Mucosa of descending colon (tissue), 3 donors: ENCODE measurements at regions not wholly inside any gene's neighbourhood (a gene's known extent, or its start where the extent isn't known, plus 50 kb on each side); places are given as distances from the start of the nearest gene placed in this dataset.

ENCODE experiments used
- ATAC-seq: fragments of 200-7000 bp; cut with Tn5 transposase; one replicate; pipeline ENCODE4 v1.9.1; 2020; ENCODE audit warnings: mild to moderate bottlenecking, moderate library complexity
- DNase-seq, 3 donors: peaks; one replicate each; pipeline ENCODE4 v3.0.0-alpha.2; 2020
- H3K36me3 ChIP-seq: fragments of 200-600 bp; one replicate; pipeline ENCODE4 v1.8.0; 2021; ENCODE audit warnings: low read depth, mild to moderate bottlenecking
- H3K4me1 ChIP-seq: fragments of 200-600 bp; one replicate; pipeline ENCODE4 v1.8.0; 2021; ENCODE audit warnings: low read depth, mild to moderate bottlenecking
- H3K4me3 ChIP-seq: fragments of 200-600 bp; one replicate; pipeline ENCODE4 v1.8.0; 2021; ENCODE audit warnings: mild to moderate bottlenecking
- H3K9me3 ChIP-seq: fragments of 200-600 bp; one replicate; pipeline ENCODE4 v1.8.0; 2021; ENCODE audit warnings: mild to moderate bottlenecking
- intact Hi-C, 2 donors: fragments of 100-400 bp; cut with DNase I in 1 of 2; cut with micrococcal nuclease in 1 of 2; formaldehyde crosslinking; loops; one replicate each; pipeline versions ENCODE4 v1.11.0 to v1.11.1; 2022; cut with DNase I, micrococcal nuclease
- TF ChIP-seq, protein P1 (sequence below): fragments of 200-600 bp; IDR thresholded peaks from one replicate; pipeline ENCODE4 v1.8.0; 2022; ENCODE audit warnings: antibody characterized with exemption, mild to moderate bottlenecking
- donor health status: DM: no; HTN: no; CAD: no; lungs with moderate emphysema.
- donor health status: DM: no; HTN: no; CAD: no.
- donor health status: DM: no; HTN: yes; CAD: no.

DNA sequence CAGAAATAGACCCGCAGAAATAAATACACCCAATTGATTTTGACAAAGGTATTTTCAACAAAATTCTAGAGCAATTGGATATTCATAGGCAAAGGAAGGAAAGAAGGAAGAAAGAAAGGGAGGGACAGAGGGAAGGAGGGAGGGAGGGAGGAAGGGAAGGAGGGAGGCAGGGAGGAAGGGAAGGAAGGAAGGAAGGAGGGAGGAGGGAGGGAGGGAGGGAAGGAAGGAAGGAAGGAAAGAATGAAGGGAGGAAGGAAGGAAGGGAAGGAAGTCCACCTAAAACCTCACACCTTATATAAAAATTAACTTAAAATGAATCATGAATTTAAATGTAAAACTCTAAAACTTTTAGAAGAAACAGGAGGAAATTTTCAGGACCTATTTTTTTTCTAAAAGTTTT is 94.2 kb upstream of the USP47 start:
- H3K9me3 ChIP-seq, result no peaks in the 10 kb centered on the region
- H3K4me3 ChIP-seq, result no peak overlapping the region
- TF ChIP-seq, protein P1, sequence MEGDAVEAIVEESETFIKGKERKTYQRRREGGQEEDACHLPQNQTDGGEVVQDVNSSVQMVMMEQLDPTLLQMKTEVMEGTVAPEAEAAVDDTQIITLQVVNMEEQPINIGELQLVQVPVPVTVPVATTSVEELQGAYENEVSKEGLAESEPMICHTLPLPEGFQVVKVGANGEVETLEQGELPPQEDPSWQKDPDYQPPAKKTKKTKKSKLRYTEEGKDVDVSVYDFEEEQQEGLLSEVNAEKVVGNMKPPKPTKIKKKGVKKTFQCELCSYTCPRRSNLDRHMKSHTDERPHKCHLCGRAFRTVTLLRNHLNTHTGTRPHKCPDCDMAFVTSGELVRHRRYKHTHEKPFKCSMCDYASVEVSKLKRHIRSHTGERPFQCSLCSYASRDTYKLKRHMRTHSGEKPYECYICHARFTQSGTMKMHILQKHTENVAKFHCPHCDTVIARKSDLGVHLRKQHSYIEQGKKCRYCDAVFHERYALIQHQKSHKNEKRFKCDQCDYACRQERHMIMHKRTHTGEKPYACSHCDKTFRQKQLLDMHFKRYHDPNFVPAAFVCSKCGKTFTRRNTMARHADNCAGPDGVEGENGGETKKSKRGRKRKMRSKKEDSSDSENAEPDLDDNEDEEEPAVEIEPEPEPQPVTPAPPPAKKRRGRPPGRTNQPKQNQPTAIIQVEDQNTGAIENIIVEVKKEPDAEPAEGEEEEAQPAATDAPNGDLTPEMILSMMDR, result no peak
- DNase-seq (no peak), ATAC-seq (no peak)
- intact Hi-C loops, result no loop called here
- no peaks in the 10 kb centered on the region for H3K4me1 ChIP-seq
- no peaks in the 10 kb centered on the region for H3K36me3 ChIP-seq

DNA sequence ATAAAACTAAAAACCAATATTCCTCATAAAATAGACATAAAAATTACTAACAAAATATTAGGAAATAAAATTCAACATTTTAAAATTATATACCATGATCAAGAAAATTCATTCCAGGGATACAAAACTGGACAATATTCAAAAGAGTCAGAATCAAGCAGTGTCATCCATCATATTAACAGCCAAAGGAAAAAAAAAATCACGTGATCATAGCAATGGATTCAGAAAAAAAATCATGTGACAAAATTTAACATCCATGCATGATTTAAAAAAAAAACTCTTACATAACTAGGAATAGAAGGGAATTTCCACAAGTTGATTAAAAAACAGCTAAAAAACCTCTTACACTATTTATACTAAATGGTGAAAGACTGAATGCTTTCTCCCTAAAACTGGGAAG is 95.3 kb upstream of the USP47 start:
- TF ChIP-seq, protein P1, result no peak
- Histone ChIP-seq H3K4me3 (no peak overlapping the region), H3K36me3 (no peaks in the 10 kb centered on the region), H3K9me3 (no peaks in the 10 kb centered on the region), H3K4me1 (no peaks in the 10 kb centered on the region)
- intact Hi-C loops, result no loop called here
- DNase-seq (no peak), ATAC-seq (no peak)

DNA sequence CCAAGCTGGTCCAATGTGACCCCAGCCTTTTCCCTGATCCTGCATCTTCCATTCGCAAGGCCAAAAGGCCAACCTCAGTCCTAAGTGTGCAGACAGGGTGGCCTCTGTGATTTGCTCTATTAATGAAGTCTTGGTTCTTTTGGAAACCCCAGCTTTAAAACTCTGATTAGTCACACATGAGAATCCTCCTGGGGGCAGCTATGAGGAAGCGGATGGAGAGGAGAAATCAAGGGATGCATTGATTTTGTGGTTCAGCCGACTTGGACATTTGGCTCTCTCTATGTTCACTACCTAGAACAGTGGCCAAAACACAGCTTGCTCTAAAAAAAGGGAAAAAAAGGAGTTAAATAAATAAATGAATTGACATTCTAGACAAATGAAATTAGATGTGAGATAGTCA is 98.6 kb upstream of the USP47 start:
- TF ChIP-seq, protein P1, result no peak
- intact Hi-C loops, result no loop called here
- Histone ChIP-seq H3K9me3 (no peaks in the 10 kb centered on the region), H3K4me1 (no peaks in the 10 kb centered on the region), H3K4me3 (no peak overlapping the region), H3K36me3 (no peaks in the 10 kb centered on the region)
- no peak for DNase-seq
- no peak for ATAC-seq

DNA sequence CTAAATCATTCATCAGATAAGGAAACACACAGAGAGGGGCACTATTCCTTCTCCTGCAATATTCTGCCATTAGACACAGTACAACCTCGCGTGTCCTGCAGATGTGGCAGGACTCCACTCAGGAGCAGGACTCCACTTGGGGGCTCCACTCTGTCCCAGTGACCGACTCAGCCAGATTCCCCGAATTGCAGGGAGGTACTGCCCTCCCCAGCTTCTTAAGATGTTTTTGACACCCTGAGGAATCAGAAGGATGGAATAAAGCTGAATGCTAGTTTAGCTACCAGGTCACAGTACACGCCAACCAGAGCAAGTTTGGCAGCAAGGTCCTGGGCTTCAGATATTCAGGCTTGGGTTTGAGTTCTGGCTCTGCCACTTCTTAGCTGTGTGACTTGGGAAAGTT is 99.3 kb upstream of the USP47 start:
- no peaks in the 10 kb centered on the region for H3K4me1 ChIP-seq
- intact Hi-C loops, result no loop called here
- no peaks in the 10 kb centered on the region for H3K36me3 ChIP-seq
- DNase-seq (no peak), ATAC-seq (no peak)
- H3K9me3 ChIP-seq, result no peaks in the 10 kb centered on the region
- no peak overlapping the region for H3K4me3 ChIP-seq
- TF ChIP-seq, protein P1, result no peak

DNA sequence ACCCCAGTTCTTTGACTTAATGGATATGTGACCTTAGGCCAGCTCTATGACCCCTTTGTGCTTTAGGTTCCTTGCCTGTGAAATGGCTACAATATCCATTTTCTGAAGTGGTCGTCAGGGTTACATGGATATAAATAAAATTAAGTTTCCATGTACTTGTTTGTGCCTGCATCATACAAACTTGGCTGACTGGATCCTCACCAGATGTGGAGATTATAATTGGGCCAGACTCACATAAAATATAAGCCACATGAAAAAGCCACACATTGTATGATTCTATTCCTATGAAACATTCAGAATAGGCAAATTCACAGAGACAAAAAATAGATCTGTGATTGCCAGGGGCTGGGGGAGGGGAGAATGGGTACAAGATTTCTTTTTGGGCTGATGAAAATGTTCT is 100.9 kb upstream of the USP47 start:
- ATAC-seq, result no peak
- no peak for DNase-seq
- TF ChIP-seq, protein P1, result no peak
- H3K9me3 ChIP-seq, result no peaks in the 10 kb centered on the region
- intact Hi-C loops, result no loop called here
- no peaks in the 10 kb centered on the region for H3K4me1 ChIP-seq
- H3K36me3 ChIP-seq, result no peaks in the 10 kb centered on the region
- no peak overlapping the region for H3K4me3 ChIP-seq

DNA sequence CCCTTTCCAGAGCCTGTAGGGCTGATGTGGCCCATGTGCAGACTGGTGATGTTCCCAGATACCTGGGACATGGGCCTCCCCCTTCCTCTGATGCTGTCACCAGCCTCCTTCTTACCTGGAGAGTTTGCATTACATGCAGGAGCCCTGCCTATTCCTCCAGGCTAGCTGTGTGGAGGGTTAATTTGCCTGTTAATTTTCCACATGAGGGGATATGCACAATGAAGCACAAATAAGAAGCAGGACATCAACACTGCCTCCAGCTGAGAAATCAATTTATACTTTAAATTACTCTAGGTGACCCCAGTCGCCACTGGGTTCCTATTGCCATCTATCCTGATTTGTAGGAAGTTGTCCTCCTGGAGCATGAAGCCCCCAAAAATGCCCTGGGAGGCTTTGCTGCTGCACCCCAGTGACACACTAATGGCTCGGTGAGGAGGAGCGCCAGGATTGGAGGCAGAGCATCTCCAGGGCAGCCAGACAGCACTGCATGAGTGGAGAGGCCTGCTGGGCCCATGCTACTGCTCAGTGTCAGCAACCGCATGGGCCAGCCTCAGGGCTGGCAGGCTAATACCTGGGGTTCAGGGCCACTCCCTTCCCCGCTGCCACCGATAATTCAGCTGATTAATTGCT is 101.6 kb upstream of the USP47 start:
- Histone ChIP-seq H3K36me3 (no peaks in the 10 kb centered on the region), H3K4me1 (no peaks in the 10 kb centered on the region), H3K4me3 (no peak overlapping the region), H3K9me3 (no peaks in the 10 kb centered on the region)
- no peak for ATAC-seq
- TF ChIP-seq, protein P1, result no peak
- DNase-seq, result no peak
- intact Hi-C loops, result no loop called here
